ENCODE measurements at regions not wholly inside any gene's neighbourhood (a gene's known extent, or its start where the extent isn't known, plus 50 kb on each side); places are given as distances from the start of the nearest gene placed in this dataset.

DNA sequence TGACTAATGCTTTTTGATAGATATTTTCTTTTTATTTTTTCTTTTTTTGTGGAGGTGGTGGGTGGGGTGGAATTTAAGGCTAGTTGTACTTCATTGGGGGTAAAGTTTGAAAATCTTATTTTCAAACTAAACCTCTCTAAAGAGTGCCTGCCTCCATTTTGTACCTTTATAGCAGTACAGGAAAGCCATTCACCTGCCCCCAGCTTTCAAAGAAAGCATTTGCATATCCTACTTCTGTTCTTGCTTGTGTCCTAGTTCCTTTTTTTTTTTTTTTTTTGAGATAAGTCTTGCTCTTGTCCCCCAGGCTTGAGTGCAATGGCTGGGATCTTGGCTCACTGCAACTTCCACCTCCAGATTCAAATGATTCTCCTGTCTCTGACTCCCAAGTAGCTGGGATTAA, 766.2 kb upstream of the LRRC4C start:
- no peaks in the 10 kb centered on the region for H3K4me1 ChIP-seq (ENCODE audit: low read depth)
- no peaks in the 10 kb centered on the region for H3K9me3 ChIP-seq (ENCODE audit: low read depth)
- no peak overlapping the region for H3K4me3 ChIP-seq
- H3K27me3 ChIP-seq = no peaks in the 10 kb centered on the region
- TF ChIP-seq, protein P1, sequence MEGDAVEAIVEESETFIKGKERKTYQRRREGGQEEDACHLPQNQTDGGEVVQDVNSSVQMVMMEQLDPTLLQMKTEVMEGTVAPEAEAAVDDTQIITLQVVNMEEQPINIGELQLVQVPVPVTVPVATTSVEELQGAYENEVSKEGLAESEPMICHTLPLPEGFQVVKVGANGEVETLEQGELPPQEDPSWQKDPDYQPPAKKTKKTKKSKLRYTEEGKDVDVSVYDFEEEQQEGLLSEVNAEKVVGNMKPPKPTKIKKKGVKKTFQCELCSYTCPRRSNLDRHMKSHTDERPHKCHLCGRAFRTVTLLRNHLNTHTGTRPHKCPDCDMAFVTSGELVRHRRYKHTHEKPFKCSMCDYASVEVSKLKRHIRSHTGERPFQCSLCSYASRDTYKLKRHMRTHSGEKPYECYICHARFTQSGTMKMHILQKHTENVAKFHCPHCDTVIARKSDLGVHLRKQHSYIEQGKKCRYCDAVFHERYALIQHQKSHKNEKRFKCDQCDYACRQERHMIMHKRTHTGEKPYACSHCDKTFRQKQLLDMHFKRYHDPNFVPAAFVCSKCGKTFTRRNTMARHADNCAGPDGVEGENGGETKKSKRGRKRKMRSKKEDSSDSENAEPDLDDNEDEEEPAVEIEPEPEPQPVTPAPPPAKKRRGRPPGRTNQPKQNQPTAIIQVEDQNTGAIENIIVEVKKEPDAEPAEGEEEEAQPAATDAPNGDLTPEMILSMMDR (IDR thresholded peaks at IDR 0.05; ENCODE audit: low read depth, low read length) = no peak
- no peak for DNase-seq (ENCODE audit: low read depth in 1 of 2, low spot score in 1 of 2)
- no peaks in the 10 kb centered on the region for H3K36me3 ChIP-seq
- no peak overlapping the region for H3K27ac ChIP-seq

DNA sequence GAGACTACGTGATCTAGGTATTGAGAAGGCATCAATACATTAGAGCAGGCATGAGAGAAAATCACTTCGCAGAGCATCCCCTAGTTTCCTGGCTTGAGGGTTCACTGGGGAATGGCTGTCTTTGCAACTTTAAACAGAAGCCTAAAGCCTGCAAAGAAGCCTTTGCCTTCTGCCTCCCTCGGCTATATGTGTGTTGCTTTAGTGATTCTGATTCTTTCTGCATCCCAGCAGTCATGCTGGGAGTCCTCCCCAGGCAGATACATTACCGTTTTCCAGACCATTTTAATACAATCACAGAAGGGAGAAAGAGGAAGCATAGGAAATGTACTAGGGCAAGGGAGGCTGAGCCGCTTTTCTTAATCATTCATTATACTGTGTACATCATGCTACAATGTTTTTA, 773.2 kb upstream of the LRRC4C start:
- Histone ChIP-seq H3K4me3 (no peak overlapping the region), H3K9me3 (ENCODE audit: low read depth) (no peaks in the 10 kb centered on the region), H3K36me3 (no peaks in the 10 kb centered on the region), H3K27ac (no peak overlapping the region), H3K4me1 (ENCODE audit: low read depth) (no peaks in the 10 kb centered on the region), H3K27me3 (no peaks in the 10 kb centered on the region)
- TF ChIP-seq, protein P1 (IDR thresholded peaks at IDR 0.05; ENCODE audit: low read depth, low read length) = no peak
- DNase-seq (ENCODE audit: low read depth in 1 of 2, low spot score in 1 of 2) = no peak

DNA sequence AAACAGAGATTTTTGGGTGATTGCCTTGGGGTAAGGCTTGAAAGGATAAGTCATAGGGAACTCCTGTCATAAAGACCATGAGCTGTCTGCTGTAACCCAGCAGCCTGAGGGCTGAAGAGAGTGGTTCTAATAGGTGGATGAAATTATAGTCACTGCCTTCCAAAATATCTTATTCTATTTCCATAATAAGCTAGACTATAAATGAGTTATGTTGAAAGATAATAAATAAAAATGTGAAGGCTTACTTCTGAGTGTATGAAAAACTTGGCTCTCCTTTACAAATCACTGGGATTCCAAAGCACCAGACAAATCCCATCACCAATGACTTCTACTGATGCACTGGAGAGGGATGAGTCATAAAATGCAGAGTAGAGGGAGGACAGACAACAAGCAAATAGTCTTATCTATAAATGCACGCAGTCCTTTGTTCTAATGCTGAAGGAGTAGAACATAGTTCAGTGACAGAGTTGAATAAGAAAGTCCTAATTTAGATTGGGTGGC, 775.0 kb upstream of the LRRC4C start:
- H3K27ac ChIP-seq = no peak overlapping the region
- peak in 1 of 2 donors; percentile 90 for DNase-seq (ENCODE audit: low read depth in 1 of 2, low spot score in 1 of 2)
- TF ChIP-seq, protein P1 (IDR thresholded peaks at IDR 0.05; ENCODE audit: low read depth, low read length) = no peak
- H3K36me3 ChIP-seq = no peaks in the 10 kb centered on the region
- H3K27me3 ChIP-seq = no peaks in the 10 kb centered on the region
- no peak overlapping the region for H3K4me3 ChIP-seq
- H3K4me1 ChIP-seq (ENCODE audit: low read depth) = no peaks in the 10 kb centered on the region
- H3K9me3 ChIP-seq (ENCODE audit: low read depth) = no peaks in the 10 kb centered on the region

DNA sequence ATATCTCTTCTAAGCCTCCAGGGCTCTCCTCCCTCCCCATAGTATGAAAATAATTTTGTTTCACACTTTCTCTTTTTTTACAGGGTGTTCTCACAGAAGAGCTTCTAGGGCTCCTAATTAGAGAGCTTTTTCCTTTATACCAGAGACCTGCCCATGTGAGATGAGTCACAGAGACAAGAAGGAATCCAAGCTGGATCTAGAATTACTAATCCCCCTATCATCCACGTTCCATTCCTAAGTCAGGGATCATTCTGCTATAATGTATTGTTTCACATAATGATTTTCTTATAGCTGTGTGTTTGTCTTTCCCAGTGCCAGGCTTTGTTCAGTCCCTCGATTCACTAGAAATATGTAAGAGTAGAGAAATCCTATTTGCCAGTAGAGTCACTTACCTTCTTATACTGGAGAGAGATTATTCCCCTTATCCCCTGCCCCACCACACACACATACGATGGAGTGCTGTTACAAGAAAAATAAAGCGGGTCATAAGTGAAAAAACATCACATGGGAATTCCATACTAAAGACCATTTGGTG, 778.3 kb upstream of the LRRC4C start:
- H3K9me3 ChIP-seq (ENCODE audit: low read depth) = no peaks in the 10 kb centered on the region
- no peaks in the 10 kb centered on the region for H3K27me3 ChIP-seq
- H3K27ac ChIP-seq = no peak overlapping the region
- no peak overlapping the region for H3K4me3 ChIP-seq
- DNase-seq (ENCODE audit: low read depth in 1 of 2, low spot score in 1 of 2) = peak in 1 of 2 donors; percentile 44
- no peaks in the 10 kb centered on the region for H3K36me3 ChIP-seq
- no peaks in the 10 kb centered on the region for H3K4me1 ChIP-seq (ENCODE audit: low read depth)
- TF ChIP-seq, protein P1 (IDR thresholded peaks at IDR 0.05; ENCODE audit: low read depth, low read length) = no peak

DNA sequence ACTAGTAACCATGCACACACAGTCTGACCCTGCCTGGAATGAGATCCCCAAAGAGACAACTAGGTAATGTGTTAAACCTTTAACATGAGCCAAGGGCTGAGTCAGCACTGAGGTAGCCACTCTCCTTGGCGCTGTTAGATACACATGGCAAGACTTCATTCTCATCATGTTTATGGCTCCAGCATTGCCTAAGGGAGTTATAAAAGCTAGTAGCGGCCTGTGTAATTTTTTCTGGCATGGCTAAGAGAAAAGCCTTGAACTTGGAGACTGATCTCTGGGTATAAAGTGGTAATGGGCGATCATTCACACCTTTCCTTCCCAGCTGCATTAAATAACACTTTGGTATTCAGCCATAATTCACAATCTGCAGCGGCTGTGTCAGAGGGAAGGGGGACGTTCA, 779.7 kb upstream of the LRRC4C start:
- TF ChIP-seq, protein P1 (IDR thresholded peaks at IDR 0.05; ENCODE audit: low read depth, low read length) = no peak
- Histone ChIP-seq H3K27ac (no peak overlapping the region), H3K27me3 (no peaks in the 10 kb centered on the region), H3K36me3 (no peaks in the 10 kb centered on the region), H3K4me1 (ENCODE audit: low read depth) (no peaks in the 10 kb centered on the region), H3K9me3 (ENCODE audit: low read depth) (no peaks in the 10 kb centered on the region), H3K4me3 (no peak overlapping the region)
- peak in 1 of 2 donors; percentile 59 for DNase-seq (ENCODE audit: low read depth in 1 of 2, low spot score in 1 of 2)

Measured in cardiac muscle cell (in vitro differentiated cells and primary cell).